SK-N-SH treated with all-trans-retinoic acid at 6 μM for 48 hours (cell line): ENCODE measurements at regions not wholly inside any gene's neighbourhood (a gene's known extent, or its start where the extent isn't known, plus 50 kb on each side); places are given as distances from the start of the nearest gene placed in this dataset.

ENCODE experiments used
- GLIS3 ChIP-seq: fragments of 250-450 bp; sonication (Bioruptor Pico); IDR thresholded peaks from 2 replicates; pipeline ENCODE4 v1.5.0; 2020; ENCODE audit warnings: mild to moderate bottlenecking, moderate library complexity
- PPARA ChIP-seq: fragments of 250-450 bp; sonication (Bioruptor Pico); IDR thresholded peaks from 2 replicates; pipeline ENCODE4 v1.5.0; 2020; ENCODE audit warnings: mild to moderate bottlenecking, borderline replicate concordance
- RARB ChIP-seq: fragments of 250-450 bp; sonication (Bioruptor Pico); IDR thresholded peaks from 2 replicates; pipeline ENCODE4 v1.8.0; 2021; ENCODE audit warnings: mild to moderate bottlenecking, moderate library complexity
- TCF4 ChIP-seq: fragments of 250-450 bp; sonication (Bioruptor Pico); IDR thresholded peaks from 2 replicates; pipeline ENCODE4 v1.8.0; 2021; ENCODE audit warnings: mild to moderate bottlenecking, moderate library complexity, borderline replicate concordance
- TF ChIP-seq, protein P1 (sequence below): fragments of 250-450 bp; sonication (Bioruptor Pico); IDR thresholded peaks from 2 replicates; pipeline ENCODE4 v1.8.0; 2020; ENCODE audit warnings: mild to moderate bottlenecking, moderate library complexity, borderline replicate concordance

DNA sequence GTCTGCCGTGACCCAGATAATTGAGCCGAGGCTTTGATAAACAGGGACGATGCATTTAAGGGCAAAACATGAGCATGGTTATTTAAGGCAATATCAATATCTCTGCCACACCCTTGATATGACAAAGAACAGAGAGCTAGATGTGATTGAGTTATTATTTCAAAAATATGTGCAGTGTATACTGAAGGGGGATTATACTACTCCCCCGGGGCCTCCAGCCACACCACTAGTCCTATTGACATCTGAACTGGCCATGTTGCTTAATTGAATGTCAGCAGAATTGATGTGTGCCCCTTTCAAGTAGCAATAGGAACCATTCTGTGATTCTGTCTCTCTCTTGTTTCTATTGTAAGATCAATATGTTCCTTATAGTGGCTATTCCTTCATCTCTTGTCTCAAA, 794.8 kb upstream of the SEL1L start:
- TF ChIP-seq RARB (CRISPR knock-in tag) (no peak), TCF4 (CRISPR knock-in tag) (no peak), GLIS3 (CRISPR knock-in tag) (no peak), PPARA (no peak)
- TF ChIP-seq, protein P1, sequence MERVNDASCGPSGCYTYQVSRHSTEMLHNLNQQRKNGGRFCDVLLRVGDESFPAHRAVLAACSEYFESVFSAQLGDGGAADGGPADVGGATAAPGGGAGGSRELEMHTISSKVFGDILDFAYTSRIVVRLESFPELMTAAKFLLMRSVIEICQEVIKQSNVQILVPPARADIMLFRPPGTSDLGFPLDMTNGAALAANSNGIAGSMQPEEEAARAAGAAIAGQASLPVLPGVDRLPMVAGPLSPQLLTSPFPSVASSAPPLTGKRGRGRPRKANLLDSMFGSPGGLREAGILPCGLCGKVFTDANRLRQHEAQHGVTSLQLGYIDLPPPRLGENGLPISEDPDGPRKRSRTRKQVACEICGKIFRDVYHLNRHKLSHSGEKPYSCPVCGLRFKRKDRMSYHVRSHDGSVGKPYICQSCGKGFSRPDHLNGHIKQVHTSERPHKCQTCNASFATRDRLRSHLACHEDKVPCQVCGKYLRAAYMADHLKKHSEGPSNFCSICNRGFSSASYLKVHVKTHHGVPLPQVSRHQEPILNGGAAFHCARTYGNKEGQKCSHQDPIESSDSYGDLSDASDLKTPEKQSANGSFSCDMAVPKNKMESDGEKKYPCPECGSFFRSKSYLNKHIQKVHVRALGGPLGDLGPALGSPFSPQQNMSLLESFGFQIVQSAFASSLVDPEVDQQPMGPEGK (CRISPR knock-in tag), result no peak
